ENCODE measurements at regions not wholly inside any gene's neighbourhood (a gene's known extent, or its start where the extent isn't known, plus 50 kb on each side); places are given as distances from the start of the nearest gene placed in this dataset.
A peak's percentile ranks its signal among the peaks of the same experiment; 100 is the strongest.

DNA sequence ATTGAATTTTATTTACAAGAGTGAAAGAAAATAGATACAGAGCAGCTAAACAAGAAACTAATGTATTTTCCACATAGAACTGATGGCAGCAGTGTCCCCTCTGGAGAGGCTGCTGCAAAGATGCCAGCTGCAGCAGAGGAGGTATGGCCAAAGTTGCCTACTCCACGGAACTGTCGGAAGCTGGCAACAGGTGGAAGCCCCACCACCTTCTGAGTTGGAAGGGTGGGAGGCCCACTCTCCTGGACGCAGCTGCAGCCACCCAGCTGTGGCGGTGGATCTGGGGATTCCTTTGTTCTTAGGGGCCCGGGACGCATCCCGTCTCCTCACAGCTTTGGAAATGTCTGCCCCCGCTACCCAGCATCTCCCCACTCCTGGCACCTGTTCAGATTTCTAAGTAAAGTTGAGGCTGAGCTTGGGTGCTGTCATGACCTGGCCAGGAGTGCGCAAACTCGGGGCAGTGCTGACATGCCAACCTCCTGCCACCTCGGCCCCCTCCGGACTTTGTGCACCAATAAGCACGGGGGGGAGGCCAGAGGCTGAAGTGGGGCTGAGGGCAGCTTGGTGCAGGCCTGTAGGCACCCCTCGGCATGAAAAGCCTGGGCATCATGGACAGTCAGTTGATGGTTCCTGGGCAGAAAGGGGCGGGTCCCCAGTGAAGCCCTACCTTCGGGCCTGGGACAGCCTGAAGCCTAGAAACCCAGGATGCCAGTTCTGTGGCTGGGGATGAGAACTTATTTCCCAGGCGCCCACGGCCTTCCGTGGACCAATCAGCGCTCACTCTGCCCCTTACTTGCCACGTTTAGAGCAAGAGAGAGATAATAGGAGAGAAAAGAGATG is 1071.4 kb downstream of the JRKL start:
- DNase-seq, result no peak

DNA sequence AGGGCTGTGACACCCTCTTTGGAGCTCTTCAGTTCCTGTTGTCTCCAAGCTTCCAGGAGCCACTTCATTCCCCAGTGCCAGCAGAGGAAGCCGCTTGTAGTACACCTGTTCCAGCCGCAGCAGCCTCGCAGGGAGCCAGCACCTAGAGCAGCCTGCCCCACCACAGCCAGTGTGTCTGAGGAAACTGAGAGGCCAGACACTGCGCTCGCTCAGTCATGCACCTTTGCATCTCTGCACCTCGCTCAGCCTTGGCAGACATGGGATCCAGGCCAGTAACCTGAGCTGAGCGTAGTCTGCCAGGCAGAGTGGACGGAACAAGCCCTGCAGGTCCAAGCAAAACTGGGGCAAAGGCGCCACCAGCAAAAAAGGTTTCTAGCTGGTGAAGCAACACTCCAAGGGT is 1072.1 kb downstream of the JRKL start:
- no peak for DNase-seq

DNA sequence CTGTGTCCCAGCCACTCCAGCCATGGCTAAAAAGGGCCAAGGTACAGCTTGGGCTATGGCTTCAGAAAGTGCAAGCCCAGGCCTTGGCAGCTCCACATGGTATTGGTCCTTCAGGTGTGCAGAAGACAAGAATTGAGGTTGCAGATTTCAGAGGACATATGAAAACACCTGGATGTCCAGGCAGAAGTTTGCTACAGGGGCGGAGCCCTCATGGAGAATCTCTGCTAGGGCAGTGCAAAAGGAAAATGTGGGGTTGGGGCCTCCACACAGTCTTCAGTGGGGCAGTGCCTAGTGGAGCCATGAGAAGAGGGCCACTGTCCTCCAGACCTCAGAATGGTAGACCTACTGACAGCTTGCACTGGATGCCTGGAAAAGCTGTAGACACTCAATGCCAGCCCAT is 1074.1 kb downstream of the JRKL start:
- DNase-seq, result no peak

DNA sequence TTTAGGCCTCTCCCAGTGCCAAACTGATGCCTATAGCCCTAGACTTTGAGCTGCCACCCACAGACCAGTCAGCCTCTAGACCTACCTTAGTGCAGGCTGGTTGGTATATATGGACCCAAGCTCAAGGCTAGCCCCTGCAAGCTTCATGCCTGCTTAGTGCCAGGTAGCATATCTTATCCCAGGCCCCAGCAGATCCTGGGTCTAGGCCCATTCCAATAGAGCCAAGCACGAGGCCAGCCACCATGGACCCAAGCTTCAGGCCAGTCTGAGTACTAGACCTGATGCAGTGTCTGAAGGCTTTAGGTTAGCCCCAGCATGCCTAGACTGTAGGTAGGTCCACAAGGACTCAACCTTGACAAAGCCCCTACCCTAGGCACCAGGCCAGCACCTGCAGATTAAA is 1081.7 kb downstream of the JRKL start:
- DNase-seq, result no peak

DNA sequence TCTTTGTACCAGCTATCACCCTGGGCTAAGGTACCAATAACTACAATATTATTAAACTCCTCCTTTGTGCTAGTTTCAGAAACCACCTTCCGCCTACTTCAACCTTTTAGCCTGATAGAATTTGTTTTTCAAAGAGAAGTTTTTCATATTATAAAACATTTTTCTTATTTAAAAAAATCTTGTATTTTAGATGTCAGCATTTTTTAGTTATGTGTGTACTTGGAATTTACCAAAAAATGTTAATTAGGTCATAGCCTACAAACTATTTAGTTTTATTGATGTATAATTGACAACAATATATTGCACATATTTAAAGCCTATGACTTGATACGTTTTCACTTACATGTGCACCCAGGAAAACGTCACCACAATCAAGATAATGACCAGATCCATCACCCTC is 1097.6 kb downstream of the JRKL start:
- no peak for DNase-seq

DNA sequence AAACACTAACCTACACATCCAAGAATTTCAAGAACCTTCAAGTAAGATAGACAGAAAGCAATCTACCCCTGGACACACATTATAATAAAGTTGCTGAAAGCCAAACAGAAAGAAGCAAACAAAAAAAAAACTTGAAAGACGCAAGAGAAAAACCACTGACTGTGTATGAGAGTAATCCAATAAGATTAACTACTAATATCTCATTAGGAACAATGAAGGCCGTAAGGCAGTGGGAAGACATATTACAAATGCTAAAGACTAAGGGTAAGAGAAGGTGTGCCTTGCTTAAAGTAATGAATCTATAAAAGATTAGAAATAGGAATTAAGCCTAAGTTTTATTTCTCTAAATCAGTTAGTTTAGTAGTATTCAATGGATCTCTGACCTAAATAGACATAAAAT is 1109.1 kb downstream of the JRKL start:
- no peak for DNase-seq

DNA sequence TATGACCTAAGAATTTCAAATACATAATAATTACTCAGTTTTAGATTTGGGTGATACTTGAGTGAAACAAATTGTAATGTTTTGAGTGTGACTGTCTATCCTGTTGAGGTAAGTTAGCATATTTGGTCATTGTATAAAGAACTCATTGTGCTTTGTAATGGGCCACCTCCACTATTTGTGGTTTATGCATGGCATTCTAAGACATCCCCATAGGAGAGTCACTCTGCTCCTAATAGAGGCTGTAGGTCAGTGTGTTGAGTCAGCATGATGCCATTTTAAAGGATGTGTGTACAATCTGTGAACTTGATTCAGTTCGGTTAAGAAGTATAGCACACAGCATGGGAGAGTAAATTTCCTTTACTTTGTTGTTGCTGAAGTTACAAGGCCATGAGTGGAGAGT is 1112.4 kb downstream of the JRKL start:
- DNase-seq, result no peak

DNA sequence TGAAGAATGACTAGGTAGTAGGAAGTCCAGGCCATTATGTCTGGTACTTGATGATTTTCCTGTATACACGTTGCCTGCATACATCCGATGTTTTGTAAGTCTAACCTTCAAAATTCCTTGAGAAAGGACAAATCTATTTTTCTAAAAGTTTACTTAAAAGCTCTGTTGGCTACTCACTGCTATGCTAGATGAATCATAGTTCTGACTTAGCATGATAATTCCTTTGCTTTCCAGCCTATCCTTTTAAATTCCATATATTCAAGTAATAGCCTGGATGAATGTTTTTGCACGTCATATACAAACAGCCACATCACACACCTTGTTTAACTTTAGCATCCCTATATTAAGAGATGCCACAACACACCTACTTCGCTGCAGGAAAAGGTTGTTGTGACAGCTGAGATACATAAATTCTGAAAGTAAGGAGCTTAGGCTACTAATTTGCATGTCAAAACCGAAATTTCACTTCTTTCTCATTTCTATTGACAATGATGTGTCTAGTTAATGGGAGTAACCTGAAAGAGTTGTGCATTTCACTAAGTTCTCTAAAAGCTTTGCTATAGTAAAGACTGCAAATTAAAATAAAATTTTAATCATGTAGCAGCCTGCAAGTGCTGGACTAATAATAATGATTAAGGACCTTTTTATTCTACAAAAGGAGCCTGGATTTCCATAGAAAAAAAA is 1116.4 kb downstream of the JRKL start:
- DNase-seq, result no peak

DNA sequence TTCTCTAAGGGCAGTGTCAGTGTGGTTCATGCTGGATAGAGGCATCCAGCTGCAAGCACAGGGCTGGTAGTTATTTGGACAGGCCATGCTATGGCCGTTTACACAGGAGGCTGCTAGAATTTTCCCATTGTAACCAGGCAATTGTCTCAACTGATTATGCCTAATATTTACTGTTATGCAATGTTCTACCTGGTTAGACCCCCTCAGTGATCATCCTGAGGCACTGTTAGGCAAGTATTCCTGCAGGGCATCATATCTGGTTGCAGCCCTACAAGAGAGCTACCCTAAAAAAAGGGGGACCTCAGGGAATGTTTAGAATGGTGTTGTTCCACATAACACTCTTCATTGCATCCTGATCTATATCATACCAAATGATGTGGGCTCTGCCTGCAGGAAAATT is 1124.6 kb downstream of the JRKL start:
- DNase-seq, result no peak

DNA sequence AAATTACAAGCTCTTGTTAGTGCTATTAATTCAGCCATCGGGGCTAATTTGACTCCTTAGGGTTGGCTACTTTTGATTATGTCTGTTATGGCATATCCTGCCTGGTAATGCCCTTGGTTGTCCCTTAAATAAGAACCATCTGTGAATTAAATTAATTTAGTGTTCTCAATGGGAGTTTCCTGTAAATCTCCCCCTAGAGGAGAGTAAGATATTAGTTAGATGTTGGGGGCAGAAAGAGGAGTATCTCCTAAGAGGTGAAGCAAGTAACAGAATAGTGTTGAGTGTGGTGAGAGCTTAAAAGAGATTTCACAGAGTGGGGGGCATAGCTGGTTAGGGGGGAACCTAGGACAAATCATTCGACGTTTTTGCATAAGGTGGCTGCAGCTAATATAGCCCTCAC is 1126.9 kb downstream of the JRKL start:
- no peak for DNase-seq

DNA sequence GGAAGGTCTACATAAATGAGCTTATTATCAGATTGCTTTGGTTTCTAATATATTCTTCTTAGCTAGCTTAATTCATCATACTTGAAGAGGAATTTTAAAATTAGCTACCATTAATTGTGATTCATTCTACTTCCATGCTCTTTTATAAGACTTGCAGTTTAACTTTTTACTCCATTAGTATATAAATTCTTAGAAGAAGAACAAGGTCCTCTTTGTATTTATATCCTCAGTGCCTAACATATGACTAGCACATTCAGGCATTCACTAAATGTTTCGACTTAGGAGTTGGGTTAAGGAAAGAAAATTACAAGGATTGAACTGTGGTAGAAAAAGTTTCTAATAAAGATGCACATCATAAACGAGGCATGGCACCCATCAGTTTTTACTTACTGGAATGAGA is 1135.5 kb downstream of the JRKL start:
- no peak for DNase-seq

DNA sequence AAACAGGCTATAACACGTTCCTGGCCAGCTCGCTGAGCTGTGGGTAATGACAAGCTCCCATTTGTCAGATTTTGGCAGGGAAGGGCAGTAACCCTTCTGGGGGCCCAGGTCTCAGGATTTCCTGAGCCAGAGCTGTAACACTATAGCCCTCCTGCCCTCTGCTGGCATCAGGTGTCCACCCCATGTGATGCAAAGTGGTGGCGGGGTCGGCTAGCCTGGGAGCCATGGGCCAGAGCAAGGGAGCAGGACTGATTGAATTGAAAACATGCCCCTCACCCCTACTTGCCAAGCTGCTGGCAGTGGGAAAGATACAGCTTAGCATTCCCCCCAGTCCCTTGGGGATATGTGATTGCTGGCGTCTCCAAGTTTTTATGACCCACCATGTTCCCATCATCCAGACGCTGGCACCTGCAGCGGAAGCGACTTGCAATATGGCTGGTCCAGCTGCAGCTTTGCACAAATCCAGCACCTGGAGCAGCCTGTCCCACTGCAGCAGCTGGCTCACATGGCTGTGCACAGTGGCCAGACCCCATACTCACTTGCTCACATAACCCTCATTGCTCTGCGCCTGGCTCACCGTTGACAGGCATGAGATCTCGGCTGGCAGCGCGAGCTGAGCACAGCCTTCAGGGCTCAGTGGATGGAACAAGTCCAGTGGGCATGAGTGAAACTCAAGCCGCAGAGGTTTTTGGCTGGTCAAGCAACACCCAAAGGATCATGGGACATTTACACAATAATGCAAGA is 1147.8 kb downstream of the JRKL start:
- no peak for DNase-seq

DNA sequence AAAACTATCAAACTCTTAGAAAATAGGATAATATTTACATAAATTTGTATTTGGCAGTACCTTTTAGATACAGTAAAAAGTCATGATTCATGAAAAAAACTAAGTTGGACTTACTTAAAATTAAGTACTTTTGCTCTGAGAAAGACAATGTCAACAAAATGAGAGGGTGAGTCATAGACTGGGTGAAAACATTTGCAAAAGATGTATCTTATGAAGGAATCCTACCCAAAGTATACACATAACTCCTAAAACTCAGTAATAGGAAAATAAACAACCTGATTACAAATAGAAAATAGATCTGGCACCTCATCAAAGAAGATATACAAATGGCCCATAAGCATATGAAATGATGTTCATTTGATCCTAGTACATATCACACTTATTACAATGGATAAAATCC is 1154.6 kb downstream of the JRKL start:
- no peak for DNase-seq

DNA sequence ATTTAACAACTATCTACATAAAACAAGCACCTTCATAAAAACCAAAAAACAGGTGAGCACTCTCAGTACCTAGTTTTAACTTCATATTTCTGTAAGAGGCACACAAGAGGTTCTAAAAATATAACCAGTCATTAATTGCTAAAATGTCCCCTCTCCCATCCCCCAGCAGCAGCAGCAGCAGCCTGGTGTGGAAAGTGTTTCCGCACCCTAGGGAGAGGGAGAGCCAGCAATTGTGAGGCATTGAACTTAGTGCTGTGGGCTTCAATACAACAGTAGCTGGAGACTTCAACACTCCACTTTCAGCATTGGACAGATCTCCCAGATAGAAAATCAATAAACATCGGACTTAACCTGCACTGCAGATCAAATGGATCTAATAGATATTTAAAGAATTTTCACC is 1158.5 kb downstream of the JRKL start:
- DNase-seq, result no peak

DNA sequence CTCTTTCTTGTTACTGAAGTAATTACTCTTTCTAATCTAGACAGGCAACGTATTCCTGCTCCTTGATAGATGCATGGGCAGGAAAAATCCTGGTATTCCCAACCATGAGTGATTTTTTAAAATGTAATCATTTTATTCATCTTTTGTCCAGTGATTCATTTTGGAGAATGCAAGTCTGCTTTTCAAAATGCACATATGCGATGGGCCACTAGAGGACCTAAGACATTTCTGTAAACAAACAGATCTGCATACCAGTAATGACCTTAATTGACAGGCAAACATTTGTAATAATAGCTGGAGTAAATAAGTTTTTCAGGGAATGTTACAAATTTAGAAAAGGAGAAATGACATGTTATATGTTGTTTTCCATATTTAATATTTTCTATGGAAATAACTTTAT is 1167.6 kb downstream of the JRKL start:
- peak; percentile 27 for DNase-seq

DNA sequence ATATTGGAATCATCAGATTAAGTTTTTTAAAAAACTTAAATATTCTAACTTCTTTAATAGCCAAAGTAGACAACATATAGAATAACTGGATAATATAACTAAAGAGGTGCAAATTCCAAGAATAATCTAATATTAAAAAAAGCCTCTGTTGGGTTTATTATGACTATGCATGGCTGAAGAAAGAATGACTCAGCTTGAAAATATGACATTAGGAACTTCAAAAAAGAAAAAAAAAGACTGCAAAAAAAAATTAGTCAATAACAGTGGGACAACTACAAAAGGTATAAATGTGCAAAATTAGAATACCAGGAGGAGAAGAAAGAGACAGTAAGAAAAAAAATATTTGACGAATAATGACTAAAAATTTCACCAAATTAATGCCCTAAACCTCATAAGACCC is 1178.0 kb downstream of the JRKL start:
- DNase-seq, result no peak

DNA sequence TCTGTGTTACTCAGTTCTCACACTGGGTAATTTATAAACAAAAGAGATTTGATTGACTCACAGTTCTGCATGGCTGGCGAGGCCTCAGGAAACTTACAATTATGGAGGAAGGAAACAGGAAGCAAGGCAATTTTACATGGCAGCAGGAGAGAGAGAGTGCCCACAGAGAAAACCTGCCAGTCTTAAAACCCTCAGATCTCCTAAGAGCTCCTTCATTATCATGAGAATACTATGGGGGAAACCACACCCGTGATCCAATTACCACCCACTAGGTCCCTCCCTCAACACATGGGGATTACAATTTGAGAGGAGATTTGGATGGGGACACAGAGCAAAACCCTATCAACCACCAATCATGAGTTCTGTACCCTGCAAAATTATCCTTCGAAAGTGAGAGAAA is 1180.8 kb downstream of the JRKL start:
- DNase-seq, result no peak

DNA sequence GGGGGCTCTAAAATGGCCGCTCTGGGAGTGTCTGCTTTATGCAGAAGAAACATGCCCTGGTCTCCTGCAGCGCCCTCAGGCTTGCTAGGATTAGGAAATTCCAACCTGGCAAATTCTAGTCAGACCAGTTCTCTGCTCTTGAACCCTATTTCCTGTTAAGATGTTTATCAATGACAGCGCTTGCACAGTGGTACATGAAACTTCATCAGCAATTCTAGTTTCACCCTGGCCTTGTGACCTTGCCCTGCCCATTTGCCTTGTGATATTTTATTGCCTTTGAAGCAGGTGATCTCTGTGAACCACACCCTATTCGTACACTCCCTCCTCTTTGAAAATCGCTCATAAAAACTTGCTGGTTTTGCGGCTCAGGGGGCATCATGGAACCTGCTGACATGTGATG is 1184.0 kb downstream of the JRKL start:
- DNase-seq, result peak; percentile 55

DNA sequence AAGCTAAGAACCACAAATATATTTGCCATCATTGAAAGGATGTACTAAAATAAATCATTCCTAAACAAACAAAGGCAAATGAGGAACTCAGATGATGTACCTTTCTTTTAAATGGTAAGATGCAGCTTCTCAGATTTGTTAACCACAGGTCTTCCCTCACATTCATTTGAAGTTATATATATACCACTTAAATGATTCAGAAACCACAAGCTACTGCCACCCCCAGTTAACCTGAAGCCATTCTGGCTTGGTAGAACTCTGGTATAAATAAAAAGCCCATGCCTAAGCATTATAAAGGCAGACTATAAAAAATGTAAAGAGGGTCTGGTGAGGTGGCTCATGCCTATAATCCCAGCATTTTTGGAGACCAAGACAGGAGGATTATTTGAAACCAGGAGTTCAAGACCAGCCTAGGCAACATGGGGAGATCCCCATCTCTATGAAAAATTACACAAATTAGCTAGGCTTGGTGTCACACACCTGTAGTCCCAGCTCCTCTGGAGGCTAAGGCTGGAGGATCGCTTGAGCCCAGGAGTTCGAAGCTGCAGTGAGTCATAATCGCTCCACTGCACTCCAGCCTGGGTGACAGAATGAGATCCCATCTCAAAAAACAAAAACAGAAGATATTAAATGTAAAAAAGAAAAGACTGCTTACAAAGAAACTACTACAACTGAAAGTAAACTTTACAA is 1185.3 kb downstream of the JRKL start:
- peak; percentile 71 for DNase-seq

DNA sequence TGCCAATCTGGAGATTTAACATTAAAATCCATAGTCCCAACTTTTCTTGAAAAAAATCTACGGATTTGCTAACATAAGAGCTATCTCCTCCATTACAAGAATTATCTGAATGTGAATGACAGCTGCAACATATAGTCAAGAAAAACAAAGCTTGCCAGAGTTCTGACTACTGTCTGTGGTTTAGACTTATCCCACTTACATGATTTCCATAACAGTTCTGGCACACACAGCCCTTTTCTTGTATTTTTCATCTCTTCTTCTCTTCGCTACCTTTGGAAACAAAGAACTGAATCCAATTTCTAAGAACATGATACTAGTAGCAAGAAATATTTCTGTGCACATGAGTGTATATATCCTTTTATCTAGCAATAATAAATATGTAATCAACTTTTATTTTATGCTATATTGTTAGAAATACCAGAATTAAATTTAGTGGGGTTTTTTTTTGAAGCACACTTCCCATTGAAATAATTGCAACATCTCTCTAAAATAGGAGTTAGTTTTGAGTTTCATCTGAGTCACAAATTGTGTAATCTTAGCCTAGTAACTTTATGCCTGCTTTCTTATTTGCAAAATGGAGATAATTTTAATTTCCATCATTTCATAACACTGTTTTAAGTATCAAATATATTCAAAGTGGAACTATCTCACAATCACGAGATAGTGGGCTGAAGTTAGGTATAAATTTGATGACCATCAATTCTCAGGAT is 1217.6 kb downstream of the JRKL start:
- DNase-seq, result no peak

DNA sequence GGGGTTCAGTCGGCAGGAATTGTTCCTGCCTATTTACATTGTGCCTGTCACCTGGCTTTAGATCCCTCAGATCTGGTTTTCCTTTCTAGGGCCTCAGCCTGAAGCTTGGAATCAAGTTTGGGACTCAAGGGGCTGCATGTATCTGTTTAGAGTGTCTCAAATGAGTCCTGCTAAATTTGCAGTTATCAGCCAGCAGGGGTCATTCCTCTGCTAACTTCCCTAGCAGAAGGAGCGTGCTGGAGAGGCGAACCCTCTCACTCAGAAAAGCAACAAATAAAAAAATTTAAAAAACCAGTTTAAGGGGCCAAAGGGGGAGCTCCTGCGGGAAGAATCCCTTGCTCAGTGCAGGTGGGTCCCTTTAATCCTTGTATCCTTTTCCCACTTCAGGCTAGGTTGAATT is 1220.2 kb downstream of the JRKL start:
- no peak for DNase-seq

DNA sequence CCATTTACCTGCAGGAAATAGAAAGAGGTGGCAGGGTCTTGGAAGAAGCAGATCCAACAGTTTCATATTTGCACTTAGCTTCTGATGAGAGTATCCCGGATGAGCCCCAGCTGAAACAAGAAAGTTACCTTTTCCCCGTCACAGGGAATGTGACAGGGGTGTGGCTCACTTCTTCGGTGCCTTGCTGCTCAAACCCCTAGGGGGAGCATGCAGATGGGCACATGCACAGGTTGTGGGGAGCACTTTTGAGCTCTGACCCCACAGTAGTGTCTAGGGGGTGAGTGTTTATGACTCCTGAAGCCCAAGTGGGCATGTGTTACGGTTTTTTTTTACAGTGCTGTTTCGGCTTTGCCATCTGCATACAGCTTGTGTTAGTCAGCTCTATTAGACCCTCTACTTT is 1221.0 kb downstream of the JRKL start:
- peak; percentile 6 for DNase-seq

DNA sequence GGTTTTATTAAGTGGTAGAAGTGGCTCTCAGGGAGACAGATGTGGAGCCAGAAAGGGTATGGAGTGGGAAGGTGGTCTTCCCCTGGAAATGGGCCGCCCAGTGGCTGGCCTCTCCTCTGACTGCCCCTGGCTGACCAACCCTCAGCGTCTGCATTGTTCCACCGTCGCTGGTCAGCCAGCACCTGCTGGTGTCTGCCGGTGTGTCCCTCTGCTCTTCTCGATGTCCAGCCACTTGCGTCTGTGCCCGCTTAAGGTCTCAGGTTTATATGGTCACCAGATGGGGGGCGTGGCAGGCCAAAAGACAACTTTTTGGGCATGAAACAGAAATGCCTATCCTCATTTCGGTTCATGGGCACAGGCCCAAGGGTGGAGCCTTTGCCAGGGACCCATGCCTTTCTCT is 1221.5 kb downstream of the JRKL start:
- no peak for DNase-seq
